AG09319 (cell line): ENCODE measurements at regions not wholly inside any gene's neighbourhood (a gene's known extent, or its start where the extent isn't known, plus 50 kb on each side); places are given as distances from the start of the nearest gene placed in this dataset.

Experiments used
- DNase-seq: peaks from one replicate; pipeline ENCODE4 v3.0.0-alpha.2; 2010; ENCODE audit warnings: low read depth; ENCODE audit errors: extremely low read depth
- TF ChIP-seq, protein P1 (sequence below): IDR thresholded peaks from 2 replicates; pipeline ENCODE4 v1.5.1; 2011; ENCODE audit warnings: low read depth, mild to moderate bottlenecking, inconsistent platforms, low read length, moderate library complexity

DNA sequence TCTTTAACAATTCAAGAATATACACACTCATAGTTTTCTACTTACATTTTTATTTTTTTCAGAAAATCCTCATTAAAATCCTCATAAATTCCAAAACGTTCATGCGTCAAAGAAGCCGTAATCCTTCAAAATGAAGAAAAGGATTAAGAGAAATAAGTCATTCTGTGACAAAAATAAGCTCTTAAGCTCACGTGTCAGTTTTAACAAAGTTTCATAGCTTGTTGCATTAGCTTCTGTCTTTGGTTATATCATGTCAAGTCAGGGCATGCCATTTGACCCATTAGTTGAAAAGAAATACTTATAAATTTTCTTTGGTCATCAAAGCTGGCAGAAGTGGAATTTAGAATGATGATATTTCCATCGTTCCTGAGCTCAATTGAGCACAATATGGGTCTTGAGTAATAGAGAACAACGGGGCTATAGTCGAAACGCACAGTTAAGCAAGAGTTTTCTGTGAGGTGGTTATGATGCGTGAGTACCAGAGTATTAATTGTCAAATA lies 185.2 kb upstream of the CTSO start:
- TF ChIP-seq, protein P1, sequence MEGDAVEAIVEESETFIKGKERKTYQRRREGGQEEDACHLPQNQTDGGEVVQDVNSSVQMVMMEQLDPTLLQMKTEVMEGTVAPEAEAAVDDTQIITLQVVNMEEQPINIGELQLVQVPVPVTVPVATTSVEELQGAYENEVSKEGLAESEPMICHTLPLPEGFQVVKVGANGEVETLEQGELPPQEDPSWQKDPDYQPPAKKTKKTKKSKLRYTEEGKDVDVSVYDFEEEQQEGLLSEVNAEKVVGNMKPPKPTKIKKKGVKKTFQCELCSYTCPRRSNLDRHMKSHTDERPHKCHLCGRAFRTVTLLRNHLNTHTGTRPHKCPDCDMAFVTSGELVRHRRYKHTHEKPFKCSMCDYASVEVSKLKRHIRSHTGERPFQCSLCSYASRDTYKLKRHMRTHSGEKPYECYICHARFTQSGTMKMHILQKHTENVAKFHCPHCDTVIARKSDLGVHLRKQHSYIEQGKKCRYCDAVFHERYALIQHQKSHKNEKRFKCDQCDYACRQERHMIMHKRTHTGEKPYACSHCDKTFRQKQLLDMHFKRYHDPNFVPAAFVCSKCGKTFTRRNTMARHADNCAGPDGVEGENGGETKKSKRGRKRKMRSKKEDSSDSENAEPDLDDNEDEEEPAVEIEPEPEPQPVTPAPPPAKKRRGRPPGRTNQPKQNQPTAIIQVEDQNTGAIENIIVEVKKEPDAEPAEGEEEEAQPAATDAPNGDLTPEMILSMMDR, result no peak
- DNase-seq, result no peak

GRCh38 chr4:156137679-156138473 lies 184.2 kb upstream of the CTSO start:
- TF ChIP-seq, protein P1, result no peak
- no peak for DNase-seq

DNA sequence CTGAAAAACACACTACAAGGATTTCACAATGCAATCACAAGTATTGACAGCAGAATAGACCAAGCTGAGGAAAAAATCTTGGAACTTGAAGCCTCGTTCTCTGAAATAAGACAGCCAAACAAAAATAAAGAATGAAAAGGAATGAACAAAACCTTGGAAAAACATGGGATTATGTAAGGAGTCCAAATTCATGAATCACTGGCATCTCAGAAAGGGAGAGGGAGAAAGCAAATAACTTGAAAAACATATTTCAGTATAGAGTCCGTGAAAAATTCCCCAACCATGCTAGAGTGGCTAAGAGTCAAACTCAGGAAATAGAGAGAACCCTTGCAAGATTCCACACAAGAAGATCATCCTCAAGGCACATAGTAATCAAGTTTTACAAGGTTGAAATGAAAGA lies 178.5 kb upstream of the CTSO start:
- TF ChIP-seq, protein P1, result no peak
- DNase-seq, result no peak

- TF ChIP-seq, protein P1, result no peak
- DNase-seq, result no peak
Measured at GRCh38 chr4:156128616-156129015, 174.9 kb upstream of the CTSO start.

GRCh38 chr4:156118507-156119220 lies 165.0 kb upstream of the CTSO start:
- no peak for DNase-seq

DNA sequence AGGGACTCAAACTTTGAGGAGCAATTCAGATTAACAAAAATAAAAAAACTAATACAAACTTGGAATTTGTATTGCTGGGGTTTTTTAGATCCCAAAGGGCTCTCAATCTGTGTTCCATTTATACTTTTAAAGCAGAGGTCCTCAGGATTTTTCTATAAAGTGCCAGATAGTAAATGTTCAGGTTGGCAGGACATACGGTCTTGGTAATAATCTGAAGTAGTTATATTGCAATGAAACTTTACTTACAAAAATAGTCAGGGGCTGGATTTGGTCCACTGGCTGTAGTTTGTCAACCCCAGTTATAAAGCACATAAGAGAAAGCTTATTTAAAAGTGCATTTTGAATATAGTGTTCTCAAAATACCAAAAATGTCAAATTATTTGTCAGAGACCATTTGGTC lies 164.1 kb upstream of the CTSO start:
- TF ChIP-seq, protein P1, result no peak
- no peak for DNase-seq

More at GRCh38 chr4:156118507-156119220, 165.0 kb upstream of the CTSO start:
- TF ChIP-seq, protein P1, result no peak

GRCh38 chr4:156116991-156117390 lies 163.3 kb upstream of the CTSO start:
- TF ChIP-seq, protein P1, result no peak
- DNase-seq, result no peak
